HG03135 (cell line): ENCODE measurements at regions not wholly inside any gene's neighbourhood (a gene's known extent, or its start where the extent isn't known, plus 50 kb on each side); places are given as distances from the start of the nearest gene placed in this dataset.

Source experiments
- ATAC-seq: cut with Tn5 transposase; IDR thresholded peaks from one replicate; pipeline ENCODE4 v1.9.1; 2021; ENCODE audit warnings: mild to moderate bottlenecking, moderate library complexity; ENCODE audit not compliant: unreplicated experiment

GRCh38 chr18:24663026-24663425 lies 202.6 kb downstream of the HRH4 start:
- ATAC-seq, result no peak

GRCh38 chr18:24669015-24669414 lies 208.6 kb downstream of the HRH4 start:
- ATAC-seq, result no peak

GRCh38 chr18:24669502-24669901 lies 209.1 kb downstream of the HRH4 start:
- no peak for ATAC-seq

GRCh38 chr18:24672165-24672941 lies 211.9 kb downstream of the HRH4 start:
- ATAC-seq, result no peak

GRCh38 chr18:24674200-24674599 lies 213.8 kb downstream of the HRH4 start:
- no peak for ATAC-seq

DNA sequence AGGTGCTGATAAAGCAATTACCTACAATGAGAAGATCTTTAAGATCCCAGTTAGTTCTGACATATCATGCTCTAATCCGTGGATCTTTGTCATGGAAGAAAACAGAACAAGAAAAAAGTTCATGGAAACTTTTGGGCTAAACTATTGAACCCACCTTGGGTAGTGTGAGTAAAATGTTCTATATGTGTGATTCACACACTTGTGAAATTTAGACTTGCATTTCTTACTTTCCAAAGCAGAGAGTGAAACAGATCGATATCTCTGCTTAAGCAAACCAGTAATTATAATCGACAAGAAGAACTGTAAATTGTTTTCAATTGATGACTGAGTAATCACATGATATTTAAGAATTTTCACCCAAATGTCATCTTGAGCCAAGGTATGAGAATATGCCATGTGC lies 214.2 kb downstream of the HRH4 start:
- no peak for ATAC-seq

DNA sequence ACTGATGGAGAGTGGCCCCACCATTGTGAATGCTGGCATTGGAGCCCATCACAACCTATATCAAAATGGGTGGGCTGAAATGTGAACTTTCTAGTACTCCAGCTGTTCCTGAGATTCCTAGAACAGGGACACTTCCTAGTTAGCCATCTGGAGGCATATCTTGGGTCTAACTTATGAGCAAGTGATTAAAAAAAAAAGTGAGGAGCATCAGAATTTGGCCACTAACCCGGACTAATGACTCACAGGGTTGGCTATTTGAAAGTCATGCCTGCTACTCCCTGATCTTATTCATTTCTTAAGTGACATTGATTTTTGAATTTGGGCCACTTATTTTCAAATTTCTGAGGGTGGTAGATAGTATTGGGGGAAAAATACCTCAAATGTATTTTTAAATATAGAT lies 216.6 kb downstream of the HRH4 start:
- ATAC-seq, result no peak

DNA sequence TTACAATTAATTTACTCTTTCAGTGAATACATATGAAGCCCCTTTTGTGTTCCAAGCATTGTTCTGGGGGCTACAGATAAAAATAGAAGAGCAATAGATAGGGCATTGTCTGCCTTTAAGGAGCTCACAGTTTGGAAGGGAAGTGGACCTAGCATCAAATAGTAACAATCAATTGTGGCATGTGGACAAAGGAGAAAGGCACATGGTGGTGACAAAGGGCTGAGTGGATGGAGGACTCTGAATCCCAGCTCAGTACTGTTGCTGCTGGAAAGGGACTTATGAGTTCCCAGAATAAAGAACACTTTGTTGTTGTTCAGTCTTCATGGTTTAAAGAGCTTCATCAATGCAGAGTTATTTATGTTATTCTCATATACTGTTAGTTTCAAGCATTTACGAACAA lies 217.7 kb downstream of the HRH4 start:
- no peak for ATAC-seq

DNA sequence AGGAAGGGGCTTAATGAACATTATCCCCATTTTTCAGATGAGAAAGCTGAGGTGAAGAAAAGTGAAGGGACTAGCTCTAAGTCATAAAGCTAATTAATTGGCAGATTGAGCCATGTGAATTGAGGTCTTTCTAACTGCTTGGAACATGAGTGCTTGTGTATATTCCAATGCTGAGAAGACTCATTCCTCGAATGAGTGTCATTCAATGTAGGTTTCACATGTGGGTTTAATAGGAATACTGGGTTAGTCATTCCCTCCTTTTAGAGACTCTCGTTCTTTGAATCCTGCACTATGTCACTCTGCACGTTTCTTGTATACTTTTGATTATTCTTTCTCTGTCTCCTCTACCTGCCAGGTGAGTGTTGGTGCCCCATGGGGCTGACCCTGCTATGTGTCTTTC lies 218.2 kb downstream of the HRH4 start:
- no peak for ATAC-seq

- no peak for ATAC-seq
These were observed 218.6 kb downstream of the HRH4 start for GRCh38 chr18:24679062-24679461.

- no peak for ATAC-seq
These were observed 223.5 kb downstream of the HRH4 start for GRCh38 chr18:24683925-24684324.

DNA sequence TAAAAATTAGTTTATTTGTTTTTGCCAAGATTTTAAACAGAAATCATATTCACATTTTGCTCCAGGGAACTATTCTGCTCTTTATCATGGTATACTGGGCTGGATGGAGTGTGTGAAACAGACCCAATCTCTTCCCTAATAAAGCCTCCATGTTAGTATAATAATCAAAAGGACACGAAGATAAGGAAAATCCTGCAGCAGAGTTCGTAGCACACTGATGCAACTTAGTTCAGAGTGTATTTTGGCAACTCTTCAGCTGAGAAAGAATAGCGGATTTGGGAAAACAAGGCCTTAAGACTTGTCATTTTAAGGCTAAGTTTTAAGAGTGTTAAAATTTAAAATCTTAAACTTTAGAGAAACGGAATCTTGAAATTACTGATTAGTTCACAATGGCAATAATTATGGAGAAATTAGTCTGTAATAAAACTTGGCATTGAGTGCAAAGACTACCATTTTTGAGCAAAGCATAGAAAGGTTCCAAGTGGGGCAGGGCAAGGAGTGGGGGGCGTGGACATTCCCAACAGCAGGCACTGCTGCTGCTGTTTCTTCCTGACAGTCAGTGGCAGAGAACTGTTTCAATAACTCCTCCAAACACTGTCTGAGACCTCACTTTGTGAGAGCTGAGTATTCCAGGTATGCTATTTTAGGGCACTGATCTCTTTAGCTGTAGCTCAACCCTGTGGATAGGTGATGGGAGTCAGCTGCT lies 225.0 kb downstream of the HRH4 start:
- no peak for ATAC-seq

DNA sequence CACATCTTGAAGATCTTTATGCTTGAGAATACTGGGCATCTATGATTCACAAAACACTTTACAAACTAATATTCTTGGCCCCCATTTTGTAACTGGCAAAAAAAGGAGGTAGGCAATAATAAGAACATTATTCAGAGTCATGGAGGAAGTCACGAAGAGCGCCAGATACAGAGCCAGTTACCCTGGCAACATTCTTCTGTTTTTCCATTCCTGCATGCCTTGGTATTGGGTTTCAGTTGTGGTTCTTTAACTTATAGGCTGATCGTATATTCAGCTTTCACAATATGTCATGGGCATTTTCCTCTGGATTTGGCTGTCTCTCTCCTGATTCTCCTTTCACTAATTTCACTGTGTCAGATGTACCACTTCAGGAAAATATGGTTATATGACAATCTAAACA lies 234.7 kb downstream of the HRH4 start:
- ATAC-seq, result no peak

- ATAC-seq, result no peak
These were observed 241.6 kb downstream of the HRH4 start for GRCh38 chr18:24702001-24702515.

DNA sequence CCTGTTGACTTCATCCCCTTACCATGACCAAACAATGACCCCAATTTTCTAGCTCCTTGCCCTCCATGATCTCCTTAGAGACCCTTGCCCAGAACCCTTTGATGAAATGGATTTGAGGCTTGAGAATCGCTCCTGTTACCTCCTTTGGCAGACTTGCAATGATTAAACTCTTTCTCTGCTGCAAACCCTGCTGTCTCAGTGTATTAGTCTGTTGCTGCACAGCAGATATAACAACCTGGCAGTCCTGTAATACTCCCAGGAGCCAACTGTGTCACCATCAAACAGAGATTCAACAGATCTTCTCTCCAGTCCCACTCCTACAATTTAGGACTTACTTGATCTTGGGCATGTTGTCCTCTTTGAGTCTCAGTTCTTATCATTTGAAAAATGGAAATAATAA lies 242.9 kb downstream of the HRH4 start:
- no peak for ATAC-seq

- no peak for ATAC-seq
These were observed 244.7 kb downstream of the HRH4 start for GRCh38 chr18:24704946-24705630.

GRCh38 chr18:24710474-24710873 lies 250.0 kb downstream of the HRH4 start:
- ATAC-seq, result no peak

DNA sequence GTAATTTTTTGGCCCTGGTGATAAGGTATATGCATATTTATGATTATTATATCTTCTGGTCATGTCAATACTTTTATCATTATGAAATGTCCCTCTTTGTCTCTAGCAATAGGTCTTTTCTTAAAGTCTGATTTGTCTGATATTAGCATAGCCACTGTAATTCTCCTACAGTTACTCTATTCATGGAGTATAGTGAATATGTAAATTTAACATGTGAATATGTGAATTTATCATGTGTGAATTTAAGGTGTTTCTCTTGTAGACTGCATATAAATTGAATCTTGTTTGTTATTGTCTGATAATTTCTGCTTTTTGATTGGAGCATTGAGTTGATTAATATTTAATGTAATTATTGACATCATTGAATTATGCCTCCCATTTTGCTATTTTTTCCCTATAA lies 259.4 kb downstream of the HRH4 start:
- no peak for ATAC-seq

DNA sequence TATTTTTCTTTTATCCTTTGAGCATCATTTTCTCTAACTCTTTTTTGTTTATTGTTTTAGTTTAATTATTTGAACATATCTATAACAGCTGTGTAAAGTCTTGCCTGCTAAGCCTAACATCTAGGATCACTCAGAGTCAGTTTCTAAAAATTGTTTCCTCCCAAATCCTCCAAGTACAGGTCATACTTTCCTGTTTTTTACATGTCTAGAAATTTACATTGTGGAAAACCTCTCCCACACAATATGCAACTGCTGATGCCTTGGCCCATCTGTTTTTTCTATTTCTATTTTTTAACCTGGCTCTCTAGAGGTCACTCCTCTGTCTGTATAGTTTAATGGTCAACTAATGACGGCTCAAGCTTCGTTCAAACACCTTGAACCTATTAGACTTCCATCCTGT lies 261.0 kb downstream of the HRH4 start:
- ATAC-seq, result no peak

GRCh38 chr18:24725644-24726415 lies 265.4 kb downstream of the HRH4 start:
- no peak for ATAC-seq
